Chondrocyte (in vitro differentiated cells): ENCODE measurements at regions not wholly inside any gene's neighbourhood (a gene's known extent, or its start where the extent isn't known, plus 50 kb on each side); places are given as distances from the start of the nearest gene placed in this dataset.

ENCODE experiments used
- DNase-seq: peaks from one replicate; pipeline ENCODE4 v3.0.0; 2021; ENCODE audit warnings: mixed read lengths, low spot score
- H3K27ac Mint-ChIP-seq: one replicate; pipeline ENCODE4 v1.8.0; 2021; ENCODE audit warnings: mild to moderate bottlenecking, moderate library complexity, mixed read lengths; ENCODE audit not compliant: unreplicated experiment
- H3K27me3 Mint-ChIP-seq: 2 replicates; pipeline ENCODE4 v1.8.0; 2021; ENCODE audit warnings: low read depth, mixed read lengths
- H3K36me3 Mint-ChIP-seq: 2 replicates; pipeline ENCODE4 v1.8.0; 2021; ENCODE audit warnings: low read depth, mixed read lengths
- H3K4me1 Mint-ChIP-seq: 2 replicates; pipeline ENCODE4 v1.8.0; 2021; ENCODE audit warnings: low read depth, mild to moderate bottlenecking, mixed read lengths
- H3K4me3 Mint-ChIP-seq: one replicate; pipeline ENCODE4 v1.8.0; 2021; ENCODE audit warnings: mild to moderate bottlenecking, moderate library complexity, mixed read lengths; ENCODE audit not compliant: unreplicated experiment
- H3K9me3 Mint-ChIP-seq: 2 replicates; pipeline ENCODE4 v1.8.0; 2021; ENCODE audit warnings: low read depth, mixed read lengths
- TF ChIP-seq, protein P1 (sequence below): fragments of 200-600 bp; sonication (generic); IDR thresholded peaks from 2 replicates; pipeline ENCODE4 v1.5.0; 2021; ENCODE audit warnings: antibody characterized with exemption, mild to moderate bottlenecking, moderate library complexity

DNA sequence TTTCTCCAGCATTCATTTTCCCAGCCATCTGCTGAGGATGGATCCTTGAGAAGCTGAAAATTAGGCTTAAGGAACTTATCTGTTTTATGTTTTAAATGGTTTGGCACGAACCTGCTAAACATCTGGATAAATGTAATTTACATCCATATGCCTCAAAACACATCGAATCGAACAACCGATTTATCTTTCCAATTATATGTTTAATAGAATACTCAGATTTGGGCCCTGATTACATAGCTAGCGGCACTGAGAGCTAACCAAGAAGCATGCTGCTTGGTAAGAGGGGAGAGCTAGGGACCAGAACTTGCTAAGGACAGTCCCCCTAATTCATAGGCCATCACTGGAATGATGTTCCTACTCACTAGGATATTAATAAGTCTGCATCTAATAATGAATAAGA is 144.4 kb downstream of the BUB3 start:
- peaks cover 3% of the 10 kb centered on the region for H3K9me3 Mint-ChIP-seq

GRCh38 chr10:123299598-123299997 is 145.4 kb downstream of the BUB3 start:
- no peak for DNase-seq
- no peak overlapping the region for H3K27ac Mint-ChIP-seq
- TF ChIP-seq, protein P1, sequence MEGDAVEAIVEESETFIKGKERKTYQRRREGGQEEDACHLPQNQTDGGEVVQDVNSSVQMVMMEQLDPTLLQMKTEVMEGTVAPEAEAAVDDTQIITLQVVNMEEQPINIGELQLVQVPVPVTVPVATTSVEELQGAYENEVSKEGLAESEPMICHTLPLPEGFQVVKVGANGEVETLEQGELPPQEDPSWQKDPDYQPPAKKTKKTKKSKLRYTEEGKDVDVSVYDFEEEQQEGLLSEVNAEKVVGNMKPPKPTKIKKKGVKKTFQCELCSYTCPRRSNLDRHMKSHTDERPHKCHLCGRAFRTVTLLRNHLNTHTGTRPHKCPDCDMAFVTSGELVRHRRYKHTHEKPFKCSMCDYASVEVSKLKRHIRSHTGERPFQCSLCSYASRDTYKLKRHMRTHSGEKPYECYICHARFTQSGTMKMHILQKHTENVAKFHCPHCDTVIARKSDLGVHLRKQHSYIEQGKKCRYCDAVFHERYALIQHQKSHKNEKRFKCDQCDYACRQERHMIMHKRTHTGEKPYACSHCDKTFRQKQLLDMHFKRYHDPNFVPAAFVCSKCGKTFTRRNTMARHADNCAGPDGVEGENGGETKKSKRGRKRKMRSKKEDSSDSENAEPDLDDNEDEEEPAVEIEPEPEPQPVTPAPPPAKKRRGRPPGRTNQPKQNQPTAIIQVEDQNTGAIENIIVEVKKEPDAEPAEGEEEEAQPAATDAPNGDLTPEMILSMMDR, result no peak
- no peak overlapping the region for H3K4me3 Mint-ChIP-seq
- peaks cover 3% of the 10 kb centered on the region for H3K9me3 Mint-ChIP-seq
- H3K36me3 Mint-ChIP-seq, result no peaks in the 10 kb centered on the region
- no peaks in the 10 kb centered on the region for H3K27me3 Mint-ChIP-seq
- peaks cover 7% of the 10 kb centered on the region for H3K4me1 Mint-ChIP-seq

More for the DNA sequence above, 144.4 kb downstream of the BUB3 start:
- no peak for DNase-seq
- TF ChIP-seq, protein P1, result no peak
- Mint-ChIP-seq H3K36me3 (no peaks in the 10 kb centered on the region), H3K27me3 (no peaks in the 10 kb centered on the region), H3K27ac (no peak overlapping the region), H3K4me3 (no peak overlapping the region), H3K4me1 (peaks cover 7% of the 10 kb centered on the region)

GRCh38 chr10:123301077-123301857 is 147.1 kb downstream of the BUB3 start:
- Mint-ChIP-seq H3K27ac (no peak overlapping the region), H3K27me3 (no peaks in the 10 kb centered on the region), H3K36me3 (no peaks in the 10 kb centered on the region), H3K4me1 (peaks cover 7% of the 10 kb centered on the region), H3K4me3 (no peak overlapping the region), H3K9me3 (peaks cover 3% of the 10 kb centered on the region)
- TF ChIP-seq, protein P1, result no peak
- no peak for DNase-seq

DNA sequence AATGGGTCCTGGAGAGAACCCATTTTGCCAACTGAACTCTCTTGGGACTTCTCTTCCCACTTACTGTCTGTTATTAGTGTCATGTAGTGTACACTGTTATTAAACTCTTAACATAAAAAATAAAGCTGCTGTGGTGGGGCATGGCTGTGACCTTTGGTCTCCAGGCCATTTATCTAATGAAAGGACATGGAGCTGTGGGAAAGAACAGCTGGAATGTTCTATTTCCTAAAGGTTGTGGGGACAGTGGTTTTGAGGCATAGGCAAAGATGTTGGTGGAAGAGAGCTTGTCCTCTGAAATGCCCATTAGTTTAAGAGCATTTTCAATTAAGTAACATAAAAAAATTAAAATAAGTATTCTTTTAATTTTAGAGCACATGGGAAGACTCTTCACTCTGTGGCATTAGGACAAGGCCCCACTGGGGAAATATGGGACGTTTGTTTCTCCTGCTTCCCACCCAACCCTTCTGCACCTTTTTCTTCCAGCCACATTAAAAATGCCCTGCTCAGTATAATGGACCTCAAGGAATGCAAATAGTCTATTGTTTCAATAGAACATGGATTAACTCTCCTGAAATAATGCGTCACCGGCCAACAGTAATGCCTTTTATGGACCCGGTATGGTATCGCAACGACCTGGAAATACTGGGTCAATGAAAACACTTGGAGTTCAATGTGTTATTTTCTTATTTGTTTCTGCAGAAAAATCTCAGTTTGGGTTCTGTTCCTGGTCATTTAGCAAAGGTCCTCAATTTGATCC is 149.6 kb downstream of the BUB3 start:
- no peak for DNase-seq
- Mint-ChIP-seq H3K27me3 (no peaks in the 10 kb centered on the region), H3K27ac (no peak overlapping the region), H3K36me3 (no peaks in the 10 kb centered on the region), H3K4me1 (peaks cover 7% of the 10 kb centered on the region), H3K4me3 (no peak overlapping the region), H3K9me3 (peaks cover 3% of the 10 kb centered on the region)
- TF ChIP-seq, protein P1, result no peak

DNA sequence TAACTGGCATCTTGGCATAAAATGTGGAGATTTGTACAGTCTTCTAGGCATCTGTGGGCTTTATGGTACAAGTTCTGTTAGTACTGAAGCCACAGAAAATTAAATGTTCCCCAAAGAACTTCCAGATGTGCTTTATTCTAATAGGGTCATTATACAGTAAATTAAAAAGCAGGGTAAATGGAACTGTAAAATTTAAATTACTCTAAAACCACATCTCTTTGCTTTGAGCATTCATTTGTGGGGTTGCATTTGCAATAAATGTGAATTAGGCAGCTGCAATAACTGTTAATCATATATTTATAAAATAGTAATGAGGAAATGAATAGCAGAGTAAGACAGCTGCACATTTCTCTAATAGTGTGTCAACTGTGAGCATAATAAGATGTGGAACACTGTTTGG is 151.5 kb downstream of the BUB3 start:
- TF ChIP-seq, protein P1, result no peak
- H3K4me3 Mint-ChIP-seq, result no peak overlapping the region
- H3K27me3 Mint-ChIP-seq, result no peaks in the 10 kb centered on the region
- peaks cover 12% of the 10 kb centered on the region for H3K4me1 Mint-ChIP-seq
- H3K36me3 Mint-ChIP-seq, result no peaks in the 10 kb centered on the region
- peaks cover 3% of the 10 kb centered on the region for H3K9me3 Mint-ChIP-seq
- no peak for DNase-seq
- H3K27ac Mint-ChIP-seq, result no peak overlapping the region
